SH-SY5Y (cell line): ENCODE measurements at regions not wholly inside any gene's neighbourhood (a gene's known extent, or its start where the extent isn't known, plus 50 kb on each side); places are given as distances from the start of the nearest gene placed in this dataset.

Experiments used
- GATA2 ChIP-seq: IDR thresholded peaks from 2 replicates; pipeline ENCODE4 v1.6.1; 2011; ENCODE audit warnings: mild to moderate bottlenecking, low read depth, low read length
- GATA3 ChIP-seq: IDR thresholded peaks from 2 replicates; pipeline ENCODE4 v1.6.1; 2011; ENCODE audit warnings: low read depth, mild to moderate bottlenecking, low read length, moderate library complexity

DNA sequence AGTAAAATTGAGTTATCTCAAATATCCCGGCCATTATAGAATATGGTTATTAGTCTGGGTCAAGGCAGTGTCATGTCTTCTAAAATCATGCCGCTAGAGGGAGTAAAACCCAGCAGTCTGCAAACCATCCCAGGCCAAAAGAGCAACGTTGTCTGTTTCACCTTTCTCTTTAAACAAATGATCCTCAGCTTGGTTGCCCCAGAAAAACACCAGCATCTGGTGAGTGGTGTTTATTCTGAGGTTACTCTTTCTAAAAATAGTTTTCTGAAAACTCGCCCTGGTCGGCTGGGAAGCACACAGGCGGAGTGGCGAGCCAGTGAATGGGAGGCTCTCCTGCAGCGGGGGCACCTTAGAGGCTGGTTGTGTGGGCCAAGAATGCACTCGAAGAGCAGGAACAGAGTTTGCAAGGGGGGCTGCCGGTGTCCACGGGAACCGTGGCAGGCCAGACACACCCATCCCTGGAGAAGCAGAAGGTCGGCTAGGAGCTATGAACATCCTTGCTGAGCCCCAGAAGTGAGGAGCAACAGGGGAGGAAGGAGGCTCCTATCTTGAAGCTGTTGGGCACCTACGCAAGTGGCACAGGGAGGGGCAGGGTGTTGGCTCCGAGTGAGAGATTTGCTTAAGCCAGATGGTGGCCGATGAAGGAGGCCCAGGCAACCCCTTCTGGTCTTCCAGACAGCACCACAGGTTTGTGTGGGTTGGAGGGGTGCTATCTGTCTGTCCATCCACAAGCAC, 297.1 kb downstream of the ETS1 start:
- TF ChIP-seq GATA2 (no peak), GATA3 (no peak)
